ENCODE measurements at regions not wholly inside any gene's neighbourhood (a gene's known extent, or its start where the extent isn't known, plus 50 kb on each side); places are given as distances from the start of the nearest gene placed in this dataset.
"Not testable (repeated sequence)": the region's sequence is repeated elsewhere in the genome, so short reads cannot be mapped to it uniquely, and the experiment has no call there.

DNA sequence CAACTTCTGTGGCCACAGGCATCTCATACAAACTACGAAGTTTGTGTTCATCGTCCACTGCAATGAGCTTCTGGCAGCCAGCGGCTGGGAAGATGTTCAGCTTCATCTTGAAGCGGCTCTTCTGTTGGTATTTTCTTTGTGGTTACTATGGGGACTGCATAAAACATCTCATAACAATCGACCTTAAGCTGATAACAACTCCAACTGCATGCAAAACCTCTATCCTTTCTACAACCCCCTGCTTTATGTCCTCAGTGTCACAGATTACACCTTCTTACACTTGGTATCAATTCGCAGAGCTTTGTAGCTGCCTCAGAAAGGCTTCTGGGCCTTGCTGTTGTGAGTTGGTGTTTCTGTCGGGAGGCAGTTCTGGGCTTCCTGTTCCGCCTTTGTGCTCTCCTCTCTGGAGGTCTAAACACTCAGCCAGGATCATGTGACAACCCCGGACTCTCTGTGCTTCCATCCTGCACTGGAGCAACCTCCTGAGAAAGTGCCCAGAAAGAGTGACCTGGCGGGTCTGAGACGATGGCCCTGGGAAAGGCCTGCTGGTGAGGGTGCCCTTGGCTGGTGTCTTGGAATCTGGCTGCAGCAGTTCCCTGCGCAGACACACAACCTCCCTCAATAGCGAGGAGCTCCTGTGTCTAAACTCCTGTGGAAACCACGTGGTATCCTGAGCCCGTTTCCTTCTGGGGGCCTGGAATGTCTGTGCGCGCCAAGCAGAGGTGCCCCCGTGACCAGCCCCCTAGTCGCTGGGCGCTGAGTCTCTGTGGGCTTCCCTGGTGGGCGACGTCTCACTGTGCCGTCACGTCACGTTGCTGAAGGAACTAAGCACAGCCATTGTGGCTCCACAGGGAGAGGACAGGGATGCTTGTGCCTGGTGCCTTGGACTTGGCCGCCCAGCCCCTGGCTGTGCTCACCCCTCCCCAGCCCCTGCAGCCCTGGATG, 339.6 kb downstream of the ADGRD1 start:
- TF ChIP-seq, protein P1, sequence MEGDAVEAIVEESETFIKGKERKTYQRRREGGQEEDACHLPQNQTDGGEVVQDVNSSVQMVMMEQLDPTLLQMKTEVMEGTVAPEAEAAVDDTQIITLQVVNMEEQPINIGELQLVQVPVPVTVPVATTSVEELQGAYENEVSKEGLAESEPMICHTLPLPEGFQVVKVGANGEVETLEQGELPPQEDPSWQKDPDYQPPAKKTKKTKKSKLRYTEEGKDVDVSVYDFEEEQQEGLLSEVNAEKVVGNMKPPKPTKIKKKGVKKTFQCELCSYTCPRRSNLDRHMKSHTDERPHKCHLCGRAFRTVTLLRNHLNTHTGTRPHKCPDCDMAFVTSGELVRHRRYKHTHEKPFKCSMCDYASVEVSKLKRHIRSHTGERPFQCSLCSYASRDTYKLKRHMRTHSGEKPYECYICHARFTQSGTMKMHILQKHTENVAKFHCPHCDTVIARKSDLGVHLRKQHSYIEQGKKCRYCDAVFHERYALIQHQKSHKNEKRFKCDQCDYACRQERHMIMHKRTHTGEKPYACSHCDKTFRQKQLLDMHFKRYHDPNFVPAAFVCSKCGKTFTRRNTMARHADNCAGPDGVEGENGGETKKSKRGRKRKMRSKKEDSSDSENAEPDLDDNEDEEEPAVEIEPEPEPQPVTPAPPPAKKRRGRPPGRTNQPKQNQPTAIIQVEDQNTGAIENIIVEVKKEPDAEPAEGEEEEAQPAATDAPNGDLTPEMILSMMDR (conservative IDR thresholded peaks at IDR 0.05; ENCODE audit: low read depth, low read length): not testable (repeated sequence)
- TF ChIP-seq EZH2 (IDR thresholded peaks at IDR 0.05; ENCODE audit: borderline replicate concordance, low read depth, low read length, poor library complexity, severe bottlenecking): not testable (repeated sequence)
